ACC112 (cell line): ENCODE measurements at regions not wholly inside any gene's neighbourhood (a gene's known extent, or its start where the extent isn't known, plus 50 kb on each side); places are given as distances from the start of the nearest gene placed in this dataset.
"Not testable (repeated sequence)": the region's sequence is repeated elsewhere in the genome, so short reads cannot be mapped to it uniquely, and the experiment has no call there.

ENCODE experiments used
- H2AFZ ChIP-seq: fragments of 200-600 bp; sonication (generic); one replicate; pipeline ENCODE4 v1.6.0; 2017; ENCODE audit warnings: antibody characterized with exemption, low read length; ENCODE audit not compliant: unreplicated experiment
- H3K27ac ChIP-seq: fragments of 200-600 bp; sonication (generic); 2 replicates; pipeline ENCODE4 v1.5.1; 2014; ENCODE audit warnings: low read depth, mild to moderate bottlenecking, antibody characterized with exemption, low read length, moderate library complexity
- H3K27me3 ChIP-seq: fragments of 200-600 bp; sonication (generic); 2 replicates; pipeline ENCODE4 v1.6.1; 2014; ENCODE audit warnings: mild to moderate bottlenecking, antibody characterized with exemption, low read length, moderate library complexity, mixed read lengths; ENCODE audit not compliant: insufficient read depth
- H3K36me3 ChIP-seq: fragments of 200-600 bp; sonication (generic); 2 replicates; pipeline ENCODE4 v1.6.1; 2016; ENCODE audit warnings: mild to moderate bottlenecking, antibody characterized with exemption, low read length, moderate library complexity, mixed read lengths; ENCODE audit not compliant: insufficient read depth
- H3K4me1 ChIP-seq: fragments of 200-600 bp; sonication (generic); one replicate; pipeline ENCODE4 v1.6.1; 2016; ENCODE audit warnings: low read length, mixed read lengths; ENCODE audit not compliant: insufficient read depth, unreplicated experiment, control insufficient read depth
- H3K4me3 ChIP-seq: fragments of 200-600 bp; sonication (generic); 2 replicates; pipeline ENCODE4 v1.5.1; 2014; ENCODE audit warnings: mild to moderate bottlenecking, low read depth, low read length
- H3K79me2 ChIP-seq: fragments of 200-600 bp; sonication (generic); one replicate; pipeline ENCODE4 v1.6.0; 2016; ENCODE audit warnings: low read length; ENCODE audit not compliant: control insufficient read depth, unreplicated experiment, insufficient read depth

DNA sequence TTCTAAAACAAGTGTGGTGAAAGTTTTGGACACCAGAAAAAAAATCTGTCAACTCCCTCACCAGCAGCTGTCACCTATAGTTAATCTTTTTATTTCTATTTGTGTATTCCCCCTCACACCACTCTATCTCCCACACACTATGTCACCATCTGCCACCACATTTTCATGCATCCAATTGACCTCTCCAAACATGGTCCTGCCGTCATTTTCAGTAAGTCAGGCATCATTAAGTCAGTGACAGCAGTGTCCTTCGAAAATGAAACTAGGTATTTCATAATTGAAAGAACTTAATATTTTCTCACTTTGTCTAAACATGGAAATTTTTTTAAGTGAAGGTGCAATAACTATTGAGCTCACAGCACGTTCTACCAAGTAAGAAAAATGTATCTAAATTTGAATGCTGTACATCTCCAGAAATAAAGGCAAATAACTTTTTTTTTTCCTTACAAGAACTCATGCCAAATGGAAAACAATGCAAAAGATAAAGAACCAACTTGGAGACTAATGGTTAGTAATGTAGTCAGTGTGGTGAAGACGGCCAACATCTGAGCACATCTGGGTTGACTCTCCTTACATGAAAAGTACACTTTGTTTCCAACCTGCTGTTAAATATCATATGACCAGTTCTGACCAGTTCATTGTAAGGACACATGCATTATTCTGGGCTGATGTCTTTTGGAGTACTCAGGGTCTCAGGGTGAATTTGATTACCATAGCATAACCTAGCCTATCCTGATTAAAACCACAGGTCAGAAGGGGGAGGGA is 623.3 kb upstream of the MANEA start:
- no peaks in the 10 kb centered on the region for H3K27me3 ChIP-seq
- H3K27ac ChIP-seq: no peak overlapping the region
- H3K79me2 ChIP-seq: no peaks in the 10 kb centered on the region
- peak overlapping the region; percentile 28; the same call in 1 of the 2 replicates for H3K4me3 ChIP-seq
- no peaks in the 10 kb centered on the region for H3K4me1 ChIP-seq
- no peak overlapping the region for H2AFZ ChIP-seq
- H3K36me3 ChIP-seq: no peaks in the 10 kb centered on the region

DNA sequence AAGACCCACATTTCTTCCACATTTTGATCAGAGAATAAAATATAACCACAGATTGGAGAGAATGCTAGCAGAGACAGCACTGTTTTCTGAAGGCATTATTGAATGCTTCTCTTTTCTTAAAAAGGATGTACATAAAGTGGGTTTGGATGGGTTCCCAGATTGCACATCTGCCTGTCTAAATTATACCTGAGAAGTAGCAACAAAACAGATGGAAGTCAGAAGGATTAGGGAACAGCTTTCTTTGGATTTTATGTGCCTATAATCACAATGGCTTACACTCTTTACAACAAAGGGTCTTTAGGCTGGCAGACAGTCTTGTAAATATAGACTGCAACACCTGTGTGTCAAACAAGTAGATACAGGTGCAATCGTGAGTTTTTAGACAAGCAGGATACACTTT is 622.2 kb upstream of the MANEA start:
- no peak overlapping the region for H2AFZ ChIP-seq
- no peaks in the 10 kb centered on the region for H3K27me3 ChIP-seq
- H3K36me3 ChIP-seq: no peaks in the 10 kb centered on the region
- no peak overlapping the region for H3K4me3 ChIP-seq
- no peaks in the 10 kb centered on the region for H3K4me1 ChIP-seq
- H3K27ac ChIP-seq: no peak overlapping the region
- H3K79me2 ChIP-seq: no peaks in the 10 kb centered on the region

DNA sequence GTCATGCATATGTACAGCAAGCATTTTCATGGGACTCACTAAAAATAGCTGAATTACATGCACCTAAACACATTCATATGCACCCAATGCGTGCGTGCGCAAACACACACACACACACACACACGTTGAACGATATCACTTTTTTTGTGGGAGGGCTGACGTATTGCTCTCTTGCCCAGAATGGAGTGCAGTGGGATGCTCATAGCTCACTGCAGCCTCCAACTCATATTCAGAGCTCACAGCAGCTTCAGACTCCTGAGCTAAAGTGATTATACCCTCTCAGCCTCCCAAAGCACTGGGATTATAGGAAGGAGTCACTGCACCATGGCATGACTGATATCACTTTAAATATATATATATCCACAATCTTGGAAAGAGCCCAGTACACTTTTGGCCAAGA is 620.4 kb upstream of the MANEA start:
- no peaks in the 10 kb centered on the region for H3K4me1 ChIP-seq
- no peak overlapping the region for H3K27ac ChIP-seq
- H2AFZ ChIP-seq: no peak overlapping the region
- H3K36me3 ChIP-seq: no peaks in the 10 kb centered on the region
- no peaks in the 10 kb centered on the region for H3K79me2 ChIP-seq
- H3K27me3 ChIP-seq: no peaks in the 10 kb centered on the region
- H3K4me3 ChIP-seq: no peak overlapping the region

DNA sequence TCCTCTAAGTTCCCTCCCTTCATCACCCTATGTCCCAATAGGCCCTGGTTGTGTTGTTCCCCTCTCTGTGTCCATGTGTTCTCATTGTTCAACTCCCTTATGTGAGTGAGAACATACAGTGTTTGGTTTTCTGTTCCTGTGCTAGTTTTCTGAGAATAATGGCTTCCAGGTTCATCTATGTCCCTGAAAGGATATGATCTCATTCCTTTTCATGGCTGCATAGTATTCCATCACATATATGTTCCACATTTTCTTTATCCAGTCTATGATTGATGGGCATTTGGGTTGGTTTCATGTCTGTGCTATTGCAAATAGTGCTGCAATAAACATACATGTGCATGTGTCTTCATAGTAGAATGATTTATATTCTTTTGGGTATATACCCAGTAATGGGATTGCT is 612.6 kb upstream of the MANEA start:
- not testable (repeated sequence) for H2AFZ ChIP-seq, H3K27me3 ChIP-seq, H3K4me1 ChIP-seq, H3K4me3 ChIP-seq, H3K36me3 ChIP-seq, H3K79me2 ChIP-seq, H3K27ac ChIP-seq

DNA sequence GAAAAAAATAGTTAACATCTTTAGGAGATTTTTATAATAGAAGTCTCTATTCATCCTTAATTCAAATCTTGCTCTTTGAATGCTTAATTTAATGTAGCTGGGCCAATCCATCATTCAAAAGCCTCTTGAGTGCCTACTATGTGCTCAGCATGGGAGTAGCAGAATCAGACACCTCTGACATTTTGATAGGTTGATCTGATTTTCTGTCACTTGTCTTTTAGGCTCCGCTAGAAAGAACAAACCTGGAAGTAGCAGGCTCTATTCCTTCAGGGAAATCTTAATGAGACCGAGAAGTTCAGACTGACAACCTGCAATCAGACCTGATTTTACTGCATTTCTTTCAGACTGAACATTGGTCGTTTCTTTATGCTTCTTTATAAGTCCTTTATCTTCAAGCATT is 588.6 kb upstream of the MANEA start:
- Histone ChIP-seq H2AFZ (no peak overlapping the region), H3K4me3 (no peak overlapping the region), H3K79me2 (no peaks in the 10 kb centered on the region), H3K27ac (no peak overlapping the region), H3K4me1 (no peaks in the 10 kb centered on the region), H3K27me3 (peaks cover 3% of the 10 kb centered on the region; the same call in 1 of the 2 replicates), H3K36me3 (no peaks in the 10 kb centered on the region)

DNA sequence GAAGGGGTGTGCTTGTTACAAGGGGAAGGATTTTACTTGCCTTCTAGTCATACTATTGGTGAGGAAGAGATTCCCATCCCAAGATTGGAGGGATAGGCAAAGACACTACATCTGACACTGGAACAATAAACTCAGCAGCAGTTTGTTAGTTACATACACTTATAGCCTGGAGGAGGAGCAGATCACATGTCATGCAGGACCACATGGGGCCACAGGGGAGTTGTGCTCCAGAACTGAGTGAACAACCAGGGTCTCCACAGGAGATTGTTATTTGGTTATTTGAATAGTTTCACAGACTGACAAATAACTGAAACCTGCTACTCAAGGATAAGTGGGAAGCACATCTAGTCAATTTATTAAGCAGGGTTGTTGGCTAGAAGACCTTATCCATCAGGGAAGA is 559.4 kb upstream of the MANEA start:
- no peaks in the 10 kb centered on the region for H3K4me1 ChIP-seq
- no peaks in the 10 kb centered on the region for H3K79me2 ChIP-seq
- H3K27ac ChIP-seq: no peak overlapping the region
- H3K4me3 ChIP-seq: no peak overlapping the region
- H3K27me3 ChIP-seq: no peaks in the 10 kb centered on the region
- no peaks in the 10 kb centered on the region for H3K36me3 ChIP-seq
- H2AFZ ChIP-seq: no peak overlapping the region
